Bone marrow (tissue), 2 donors: ENCODE measurements at regions not wholly inside any gene's neighbourhood (a gene's known extent, or its start where the extent isn't known, plus 50 kb on each side); places are given as distances from the start of the nearest gene placed in this dataset.
"Not testable (repeated sequence)": the region's sequence is repeated elsewhere in the genome, so short reads cannot be mapped to it uniquely, and the experiment has no call there.

Experiments used
- DNase-seq, 2 donors: peaks; one replicate each; lab custom pipeline; 2025; lab: John Stamatoyannopoulos, UW

DNA sequence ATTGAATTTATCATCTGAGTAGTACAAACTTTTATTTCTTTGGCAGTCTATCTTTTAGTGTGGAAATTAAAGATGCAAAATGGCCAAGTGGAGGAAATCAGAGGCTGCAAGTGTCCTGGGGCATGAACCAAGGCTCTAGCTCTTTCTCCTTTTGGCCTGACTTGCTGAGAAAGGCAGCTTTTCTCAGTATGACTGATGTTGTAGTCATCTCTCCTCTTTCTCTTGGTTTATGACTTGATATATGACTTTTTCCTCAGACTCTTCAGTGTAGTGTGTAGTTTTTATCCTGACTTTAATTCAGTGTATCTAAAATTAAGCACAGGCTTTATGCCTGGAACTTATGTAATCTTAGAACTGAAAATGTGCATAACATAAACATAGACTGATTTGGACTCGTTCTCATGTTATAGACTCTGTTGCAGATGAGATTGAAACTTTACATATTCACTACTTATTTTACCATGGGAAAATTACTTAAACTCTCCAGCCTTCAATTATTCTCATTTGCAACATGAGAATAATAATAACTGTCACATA, 65.7 kb downstream of the SLITRK5 start:
- no peak for DNase-seq

DNA sequence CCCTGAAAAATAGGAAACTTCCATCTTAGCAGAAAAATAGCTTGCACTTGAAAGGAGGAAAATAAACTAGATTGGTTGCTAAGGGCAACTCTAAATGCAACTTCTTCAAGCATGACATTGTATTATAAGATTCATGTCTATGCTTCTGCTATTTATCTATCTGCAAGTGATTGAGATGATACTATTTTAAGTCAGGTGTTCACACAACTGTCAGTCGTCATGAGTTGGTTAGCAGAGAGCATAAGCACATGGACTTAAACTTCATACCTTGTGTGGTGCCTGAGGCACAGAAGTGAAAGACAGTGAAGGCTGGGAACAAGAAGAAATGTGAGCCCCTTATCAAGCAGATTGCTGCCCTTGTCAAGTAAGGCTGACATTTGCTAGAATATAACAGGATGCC, 82.9 kb downstream of the SLITRK5 start:
- DNase-seq = no peak

DNA sequence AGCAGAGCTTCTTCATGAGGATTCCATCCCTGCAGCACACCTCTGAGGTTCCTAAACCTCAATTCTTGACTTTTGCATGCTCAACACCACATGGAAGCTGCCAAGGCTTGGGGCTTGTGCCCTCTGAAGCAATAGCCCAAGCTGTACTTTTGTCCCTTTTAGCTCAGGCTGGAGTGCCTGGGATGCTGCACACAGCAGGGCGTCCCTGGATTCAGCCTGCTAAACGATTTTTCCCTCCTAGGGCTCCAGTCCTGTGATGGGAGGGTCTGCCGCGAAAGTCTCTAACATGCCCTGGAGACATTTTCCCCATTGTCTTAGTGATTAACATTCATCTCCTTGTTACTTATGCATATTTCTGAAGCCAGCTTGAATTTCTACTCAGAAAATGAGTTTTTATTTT, 98.3 kb downstream of the SLITRK5 start:
- no peak for DNase-seq

DNA sequence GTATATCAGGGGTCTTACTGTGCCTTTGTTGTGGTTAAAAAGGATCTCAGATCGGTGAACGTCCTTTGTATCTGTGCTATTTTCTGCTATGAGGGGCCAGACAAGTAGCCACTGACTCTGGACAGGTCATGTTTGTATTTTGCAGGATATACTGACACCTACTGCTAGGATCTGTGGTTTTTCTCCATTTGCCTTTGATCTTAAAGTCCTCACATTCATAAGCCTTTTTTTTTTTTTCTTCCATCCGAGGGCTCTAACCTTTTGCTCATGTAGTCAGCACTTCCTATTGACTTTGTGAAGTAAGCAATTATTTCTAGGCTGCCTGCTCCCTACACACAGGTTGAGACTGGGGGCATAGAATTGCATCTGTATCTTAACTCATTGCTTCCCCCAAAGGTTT, 106.2 kb downstream of the SLITRK5 start:
- DNase-seq = no peak

DNA sequence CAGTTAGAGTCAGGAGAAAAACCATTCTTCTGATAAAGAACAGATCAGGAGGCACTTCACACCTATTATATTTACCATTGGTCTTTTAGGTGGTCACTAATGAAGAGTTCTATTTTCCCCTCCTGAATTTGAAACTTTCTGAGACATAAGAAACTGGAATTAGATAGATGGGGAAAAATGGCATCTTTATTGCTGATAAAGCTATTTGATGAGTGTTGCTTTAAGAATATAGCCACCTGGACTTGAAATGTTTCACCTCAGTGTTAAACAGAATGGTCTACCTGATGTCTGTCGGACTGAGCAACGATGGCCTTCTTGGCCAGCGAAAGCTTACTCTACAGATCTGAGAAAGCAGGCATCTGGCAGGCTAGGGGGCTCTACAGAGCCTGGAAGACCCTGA, 107.0 kb downstream of the SLITRK5 start:
- no peak for DNase-seq

DNA sequence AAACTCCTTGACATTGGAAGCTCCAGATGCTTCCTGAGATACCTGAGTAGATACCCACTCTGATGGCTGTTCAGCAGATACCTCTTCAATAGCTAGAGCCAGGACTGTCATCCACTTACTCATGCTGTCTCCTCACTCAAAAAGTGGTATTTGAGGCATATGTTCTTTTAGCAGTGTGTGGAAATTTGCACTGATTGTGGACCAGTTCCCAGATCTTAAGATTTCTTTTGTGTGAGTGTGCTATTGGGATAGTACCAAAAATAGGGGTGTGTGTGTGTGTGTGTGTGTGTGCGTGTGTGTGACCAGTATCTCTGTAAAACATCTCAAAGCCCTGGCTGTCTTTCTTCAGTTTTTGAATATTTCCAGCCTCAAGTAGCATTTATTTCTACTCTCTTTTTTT, 108.3 kb downstream of the SLITRK5 start:
- DNase-seq = no peak

DNA sequence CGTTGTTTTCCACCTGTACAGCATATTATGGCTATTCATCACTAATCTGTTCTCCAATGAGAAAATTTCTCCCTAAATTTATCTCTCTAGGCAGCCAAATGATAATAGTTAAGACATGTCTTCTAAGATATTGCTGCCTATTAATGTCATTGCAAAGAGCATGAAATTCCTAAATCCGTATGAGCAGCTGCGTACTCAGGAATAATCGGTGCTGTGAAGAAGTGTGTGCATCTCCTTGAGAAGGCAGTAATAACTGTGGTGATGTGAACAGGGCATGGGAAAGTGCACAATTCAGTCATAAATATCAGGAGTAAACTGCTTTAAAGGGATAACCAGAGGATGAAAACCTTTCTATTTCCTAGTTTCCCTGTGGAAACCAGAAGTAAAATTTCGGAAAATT, 112.2 kb downstream of the SLITRK5 start:
- no peak for DNase-seq

DNA sequence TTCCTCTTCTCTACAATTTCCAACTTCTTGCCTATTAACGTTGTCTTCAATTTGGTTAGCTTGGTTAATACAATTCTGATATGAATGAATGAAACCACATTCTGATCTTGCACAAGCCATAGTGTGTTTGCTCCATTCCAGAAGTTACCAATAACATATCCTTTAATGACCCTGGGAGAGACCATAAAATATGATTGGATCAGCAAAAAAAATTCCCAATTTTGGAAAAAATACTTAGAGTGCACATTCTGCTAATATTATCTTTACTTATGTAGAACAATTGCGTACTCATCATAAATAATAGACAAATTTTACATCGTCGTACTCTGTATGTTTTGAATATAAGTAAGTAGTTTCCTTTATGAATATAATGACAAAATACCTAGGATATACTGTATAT, 117.2 kb downstream of the SLITRK5 start:
- DNase-seq = no peak

DNA sequence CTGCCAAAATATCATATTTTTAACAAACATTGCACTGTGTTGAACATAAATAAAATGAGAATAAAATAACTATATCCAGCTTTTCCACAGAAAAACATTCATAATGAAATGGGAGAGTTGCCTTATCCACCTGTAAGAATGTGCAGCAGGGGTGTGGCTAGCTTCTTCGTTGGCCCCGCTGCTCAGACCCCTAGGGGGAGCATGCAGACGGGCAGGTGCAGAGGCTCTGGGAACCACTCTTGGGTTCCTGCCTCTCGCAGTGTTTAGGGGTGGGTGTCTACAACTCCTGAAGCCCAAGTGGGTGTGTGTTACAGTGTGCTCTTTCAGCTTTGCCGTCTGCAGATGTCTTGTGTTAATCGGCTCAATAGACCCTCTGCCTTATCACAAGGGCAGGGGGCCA, 121.7 kb downstream of the SLITRK5 start:
- DNase-seq = no peak

DNA sequence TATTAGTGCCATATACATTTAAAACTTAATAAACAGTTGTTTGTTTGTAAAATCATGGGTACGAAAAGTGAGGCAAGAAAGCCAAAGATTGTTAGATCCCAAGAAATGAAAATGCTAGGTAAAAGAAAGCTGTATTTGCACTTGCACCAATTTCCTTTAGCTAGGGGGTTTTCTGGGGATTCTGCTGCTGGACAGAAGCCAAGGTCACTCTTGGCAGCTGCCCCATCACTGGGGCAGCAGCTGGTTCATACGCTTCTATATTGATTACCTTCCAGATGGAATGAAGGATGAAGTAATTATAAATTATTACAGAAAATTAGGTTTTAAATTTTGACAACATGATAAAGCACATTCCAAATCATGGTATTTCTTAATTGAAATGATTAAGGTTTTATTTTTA, 127.4 kb downstream of the SLITRK5 start:
- no peak for DNase-seq

DNA sequence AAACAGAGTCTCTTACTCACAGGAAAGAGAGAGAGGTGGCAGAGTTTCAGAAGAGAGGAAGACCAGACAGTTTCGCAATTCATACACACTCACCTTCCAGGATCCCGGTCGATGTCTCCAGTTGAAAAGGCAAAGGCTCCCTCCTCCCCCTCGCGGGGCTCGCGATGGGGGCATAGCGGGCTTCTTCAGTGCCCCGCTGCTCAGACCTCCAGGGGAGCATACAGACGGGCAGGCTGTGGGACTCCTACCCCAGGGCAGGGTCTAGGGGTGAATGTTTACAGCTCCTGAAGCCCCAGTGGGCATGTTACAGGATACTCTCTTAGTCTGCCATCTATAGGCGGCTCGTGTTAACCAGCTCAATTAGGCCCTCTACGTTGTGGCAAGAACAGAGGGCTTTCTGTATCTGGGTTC, 139.2 kb downstream of the SLITRK5 start:
- DNase-seq = no peak

DNA sequence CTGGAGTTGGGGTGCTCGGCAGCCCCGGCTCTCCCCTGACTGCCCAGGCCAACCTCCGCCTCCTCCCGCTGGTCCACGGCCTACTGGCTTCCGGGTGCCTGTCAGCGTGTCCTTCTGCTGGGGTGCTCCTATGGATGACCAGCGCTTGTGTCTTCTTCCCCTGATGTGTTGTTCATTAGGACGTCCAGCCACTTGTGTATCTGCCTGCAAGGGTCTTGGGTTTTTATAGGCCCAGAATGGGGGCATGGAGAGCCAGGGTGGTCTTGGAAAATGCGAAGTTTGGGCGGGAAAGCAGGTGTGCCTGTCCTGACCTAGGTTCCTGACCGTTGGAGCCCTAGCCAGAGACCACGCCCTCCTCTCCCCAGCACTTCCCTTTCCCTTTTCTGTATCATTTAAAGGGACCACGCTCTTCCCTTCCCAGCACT, 139.8 kb downstream of the SLITRK5 start:
- no peak for DNase-seq

DNA sequence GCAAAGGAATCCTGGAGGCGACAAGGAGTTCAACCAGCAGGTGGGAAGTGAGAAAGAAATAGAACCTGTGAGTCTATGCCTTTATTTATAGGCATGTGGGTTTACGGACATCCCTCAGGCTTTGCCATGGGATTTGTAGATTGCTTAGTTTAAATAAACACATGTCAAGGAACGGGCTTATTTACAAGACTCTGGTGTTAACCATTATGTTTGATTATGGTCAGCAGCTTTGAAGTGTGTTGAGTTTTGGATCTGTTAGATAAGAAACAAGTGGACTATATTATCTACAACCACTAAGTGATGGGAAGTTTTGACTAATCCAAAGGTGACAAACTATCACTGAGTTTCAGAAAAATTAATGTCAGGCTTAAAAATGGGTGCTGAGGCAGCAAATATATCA, 143.2 kb downstream of the SLITRK5 start:
- no peak for DNase-seq

DNA sequence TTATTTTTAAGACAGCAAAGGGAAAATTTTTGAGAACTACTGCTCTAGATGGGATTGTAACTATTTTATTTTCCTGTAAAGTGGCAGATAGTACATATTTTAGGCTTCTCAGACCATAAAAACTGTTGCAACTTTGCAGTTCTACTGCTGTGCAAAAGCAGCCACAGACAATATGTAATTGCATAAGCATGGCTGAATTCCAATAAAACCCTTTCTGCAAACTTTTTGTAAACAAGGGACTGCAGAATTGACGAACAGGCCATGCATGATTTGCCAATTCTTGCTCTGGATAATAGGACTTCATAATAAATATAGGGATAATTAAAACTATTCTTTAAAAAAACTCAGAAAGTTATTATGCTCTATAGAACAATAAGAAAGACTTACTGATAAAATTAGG, 149.1 kb downstream of the SLITRK5 start:
- no peak for DNase-seq

DNA sequence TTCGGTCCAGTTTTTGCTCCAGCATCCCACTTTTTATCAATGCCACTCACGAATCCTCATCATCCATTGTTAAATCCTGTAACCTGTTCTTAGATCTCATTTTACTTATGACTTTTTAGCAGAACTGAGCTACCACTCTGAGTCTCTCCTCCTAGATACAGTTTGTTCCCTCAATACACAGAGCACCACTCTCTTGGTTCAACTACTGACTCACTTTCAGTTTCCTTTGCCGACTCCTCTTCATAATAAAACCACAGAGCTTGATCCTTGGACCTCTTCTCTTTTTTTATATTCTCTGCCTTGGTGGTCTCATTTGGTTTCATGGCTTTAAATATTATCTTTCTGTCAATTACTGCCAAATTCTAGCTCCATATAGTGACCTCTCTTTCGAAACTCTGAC, 150.3 kb downstream of the SLITRK5 start:
- no peak for DNase-seq

DNA sequence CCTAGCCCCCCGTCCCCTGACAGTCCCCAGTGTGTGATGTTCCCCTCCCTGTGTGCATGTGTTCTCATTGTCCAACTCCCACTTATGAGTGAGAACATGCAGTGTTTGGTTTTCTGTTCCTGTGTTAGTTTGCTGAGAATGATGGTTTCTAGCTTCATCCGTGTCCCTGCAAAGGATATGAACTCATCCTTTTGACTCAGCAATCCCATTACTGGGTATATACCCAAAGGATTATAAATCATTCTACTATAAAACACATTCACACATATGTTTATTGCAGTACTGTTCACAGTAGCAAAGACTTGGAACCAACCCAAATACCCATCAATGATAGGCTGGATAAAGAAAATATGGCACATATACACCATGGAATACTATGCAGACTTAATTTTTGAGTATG, 155.1 kb downstream of the SLITRK5 start:
- DNase-seq = not testable (repeated sequence)

DNA sequence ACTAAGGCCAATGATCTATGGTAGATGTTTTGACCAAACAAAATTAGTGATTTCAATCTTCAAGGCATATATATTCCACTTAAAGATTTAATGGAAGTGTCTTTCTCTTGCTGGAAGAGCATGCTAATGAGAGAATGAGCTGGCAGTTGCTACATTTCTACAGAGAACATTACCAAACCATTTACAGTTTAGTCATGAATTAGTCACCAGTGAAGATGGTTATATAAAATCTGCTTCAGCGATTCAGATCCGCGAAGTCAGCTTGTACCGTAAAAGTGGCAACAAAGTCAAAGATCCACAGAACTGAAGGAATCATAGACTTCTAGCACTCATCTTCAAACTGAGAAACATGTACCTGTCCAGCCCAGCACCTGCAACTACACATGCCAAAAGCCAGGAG, 156.3 kb downstream of the SLITRK5 start:
- no peak for DNase-seq

DNA sequence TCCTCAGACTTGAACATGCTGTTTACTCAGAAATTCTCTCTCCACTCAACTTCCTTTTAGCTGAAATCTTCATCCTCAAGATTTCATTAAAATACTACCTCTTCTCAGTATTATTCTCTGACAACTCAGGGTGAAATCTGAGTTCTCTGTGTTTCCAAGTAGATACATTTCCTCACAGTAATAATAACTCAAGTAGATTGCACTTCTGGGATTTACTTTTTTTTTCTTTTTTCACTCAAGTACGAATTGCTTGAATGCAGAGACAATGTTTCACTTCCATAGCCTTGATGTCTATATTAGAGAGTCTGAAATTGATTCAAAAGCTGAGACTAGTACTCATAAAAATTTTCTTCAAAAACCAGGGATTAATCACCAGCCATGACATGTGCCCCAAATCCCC, 166.4 kb downstream of the SLITRK5 start:
- no peak for DNase-seq

DNA sequence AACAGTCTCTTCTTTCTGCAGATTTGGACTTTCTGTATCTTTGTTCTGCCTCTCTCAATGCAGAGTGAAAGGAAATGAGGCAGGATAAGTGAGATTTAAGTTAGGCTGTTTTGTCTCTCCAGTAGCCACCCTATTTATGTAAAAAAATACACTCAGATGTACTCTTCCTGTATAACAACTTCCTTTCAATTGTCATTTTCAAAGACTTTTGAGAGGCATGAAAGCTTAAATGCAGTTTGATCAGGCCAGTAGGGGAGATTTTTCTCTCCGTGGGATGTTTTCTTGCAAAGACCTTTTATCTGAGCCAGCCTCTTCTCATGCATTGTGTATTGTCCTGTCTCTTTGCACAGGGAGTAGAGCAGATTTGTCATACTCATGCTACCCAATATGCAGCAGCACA, 166.8 kb downstream of the SLITRK5 start:
- no peak for DNase-seq

DNA sequence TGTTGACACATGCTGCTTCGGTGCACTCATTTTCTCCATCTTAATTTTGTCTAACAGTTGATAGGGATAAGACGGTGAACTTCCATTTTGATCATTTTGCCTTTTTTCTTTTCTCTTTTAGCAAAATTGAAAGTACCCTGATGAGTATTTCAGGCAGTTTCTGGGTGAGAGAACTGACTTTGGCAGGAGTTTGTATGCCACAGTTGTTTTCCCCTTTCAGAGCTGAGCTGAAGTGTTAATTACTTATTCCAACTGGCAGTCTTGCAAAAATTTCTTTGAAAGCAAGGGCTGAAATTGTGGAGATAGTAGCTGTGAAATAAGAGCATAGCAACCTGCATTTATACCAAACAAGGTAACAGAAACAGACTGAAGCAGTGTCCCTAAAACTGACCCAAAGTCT, 180.2 kb downstream of the SLITRK5 start:
- DNase-seq = no peak

DNA sequence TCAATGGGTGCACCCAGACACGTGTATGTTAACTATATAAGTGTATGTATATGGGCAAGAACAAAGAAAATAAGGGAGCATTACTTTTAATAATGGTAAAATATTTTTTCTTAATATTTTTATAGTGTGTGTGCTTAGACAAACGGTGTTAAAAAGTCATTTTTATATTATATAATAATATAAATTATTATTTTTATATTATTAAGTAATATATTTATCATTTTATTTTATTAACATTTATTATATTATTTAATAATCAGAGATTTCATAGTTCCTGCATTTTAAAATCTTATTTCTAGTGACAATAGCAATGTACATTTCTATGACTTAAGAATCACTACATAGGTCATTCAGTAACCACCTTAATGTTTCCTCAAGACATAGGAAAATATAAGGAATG, 184.4 kb downstream of the SLITRK5 start:
- no peak for DNase-seq

DNA sequence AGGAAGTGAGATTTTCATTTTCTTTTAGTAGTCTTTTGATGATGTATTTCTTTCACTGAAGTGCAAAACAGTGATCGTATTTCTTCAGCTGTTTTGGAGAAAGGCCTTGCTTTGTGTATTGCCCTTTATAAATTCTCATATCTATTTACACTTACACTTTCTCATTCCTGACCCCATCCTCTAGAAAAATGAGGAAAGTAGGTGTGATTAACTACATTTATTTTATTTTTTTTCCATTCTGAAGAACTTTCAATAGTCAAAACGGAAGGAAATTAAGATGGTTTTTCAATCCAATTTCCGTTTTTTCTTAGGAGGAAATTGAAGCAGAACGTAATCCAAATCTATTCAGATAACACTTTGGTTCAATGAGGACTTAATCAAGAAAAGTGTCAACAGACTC, 188.1 kb downstream of the SLITRK5 start:
- DNase-seq = no peak

DNA sequence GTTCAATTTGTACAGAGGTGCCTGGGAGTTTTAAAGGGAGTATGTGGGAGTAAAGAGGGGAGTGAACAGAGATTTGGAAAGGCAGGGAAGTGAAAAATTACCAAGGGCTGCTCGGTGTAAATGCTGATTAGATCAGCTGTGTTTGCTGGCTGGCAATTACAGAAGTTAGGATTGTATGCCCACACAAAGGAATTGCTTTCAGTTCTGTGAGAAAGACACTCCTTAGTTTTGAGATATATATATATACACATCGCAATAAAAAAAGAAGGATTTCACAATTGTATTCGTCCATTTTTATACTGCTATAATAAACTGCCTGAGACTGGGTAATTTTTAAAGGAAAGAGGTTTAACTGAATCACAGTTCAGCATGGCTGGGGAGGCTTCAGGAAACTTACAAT, 196.3 kb downstream of the SLITRK5 start:
- DNase-seq = no peak

DNA sequence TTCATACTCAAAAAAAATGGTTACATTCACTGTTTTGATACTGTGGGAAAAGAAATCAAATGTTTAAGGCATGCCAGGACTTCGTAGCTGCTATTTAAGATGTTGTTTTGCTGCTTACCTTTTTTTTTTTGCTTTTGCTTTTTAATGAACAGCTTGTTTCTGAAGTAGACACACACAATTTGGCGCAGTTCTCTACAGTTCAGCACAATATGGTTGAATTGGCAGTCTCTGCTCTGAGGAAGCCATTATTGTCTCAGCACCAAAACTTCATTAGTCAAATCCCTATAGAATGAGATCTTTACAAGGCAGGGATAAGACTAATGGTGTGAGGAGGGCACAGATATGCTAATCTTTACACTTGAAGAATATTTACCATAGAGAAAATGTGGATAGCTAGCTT, 197.6 kb downstream of the SLITRK5 start:
- no peak for DNase-seq

DNA sequence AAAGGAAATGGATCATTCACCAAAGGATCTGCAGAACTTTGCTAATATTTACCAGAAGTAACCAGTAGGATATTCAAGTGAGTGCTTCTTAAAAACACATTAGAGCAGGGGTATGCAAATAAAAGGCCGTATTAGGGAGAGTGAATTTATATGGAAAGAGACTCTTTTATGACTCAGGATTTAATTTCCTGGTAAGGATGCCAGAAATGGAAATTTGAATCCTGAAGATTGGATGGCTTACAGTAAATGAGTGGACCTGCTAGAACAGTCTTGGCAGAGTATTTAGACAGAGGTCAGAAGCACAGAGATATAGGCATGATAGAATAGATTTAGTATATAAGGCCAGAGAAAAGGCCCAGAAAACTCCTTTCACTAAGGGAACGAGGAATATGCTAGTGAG, 201.6 kb downstream of the SLITRK5 start:
- no peak for DNase-seq
